GM21723 (cell line): ENCODE measurements at regions not wholly inside any gene's neighbourhood (a gene's known extent, or its start where the extent isn't known, plus 50 kb on each side); places are given as distances from the start of the nearest gene placed in this dataset.
"Not testable (repeated sequence)": the region's sequence is repeated elsewhere in the genome, so short reads cannot be mapped to it uniquely, and the experiment has no call there.

Experiments
- ATAC-seq: cut with Tn5 transposase; IDR thresholded peaks from one replicate; pipeline ENCODE4 v1.9.1; 2021; ENCODE audit warnings: mild to moderate bottlenecking, moderate library complexity; ENCODE audit not compliant: unreplicated experiment

DNA sequence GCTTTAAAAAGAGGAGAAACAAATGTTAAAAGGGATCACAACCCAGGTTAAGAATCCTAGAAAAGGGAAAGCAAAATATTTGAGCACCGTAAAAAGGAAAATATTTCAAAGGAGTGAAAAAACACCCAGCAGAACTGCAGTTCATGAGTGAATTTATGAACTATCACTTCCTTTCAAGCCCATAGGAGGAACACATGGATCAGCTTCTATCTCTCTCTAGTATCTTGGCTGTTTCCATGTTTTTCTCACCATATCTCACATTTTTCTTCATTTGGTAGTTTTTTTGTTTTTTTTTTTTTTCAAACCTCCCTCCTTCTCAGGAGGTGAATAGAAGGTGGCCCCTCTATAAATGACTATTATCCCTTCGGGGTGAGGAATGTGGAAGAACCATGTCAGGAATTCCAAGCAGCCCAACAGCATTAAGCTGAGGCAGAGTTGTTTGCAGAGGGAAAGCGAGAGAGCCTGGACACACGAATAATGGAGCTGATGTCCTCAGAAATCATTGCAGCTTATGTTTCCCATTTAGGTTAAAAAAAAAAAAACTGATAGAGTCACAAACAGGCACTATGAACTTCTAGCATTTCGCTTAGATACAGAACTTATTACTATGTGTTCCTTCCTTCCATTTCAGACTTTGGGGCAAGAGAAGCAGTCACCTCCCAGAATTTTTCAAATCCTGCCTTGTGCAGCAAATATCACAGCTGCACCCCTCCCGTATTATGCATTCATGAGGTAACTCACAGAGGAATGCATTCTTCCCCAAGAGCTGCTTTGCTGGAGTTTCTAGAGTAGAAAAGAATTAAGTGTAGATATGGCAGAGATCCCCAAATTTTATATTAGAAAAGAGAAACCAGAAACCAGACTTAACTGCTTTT is 315.6 kb downstream of the IRS1 start:
- no peak for ATAC-seq

DNA sequence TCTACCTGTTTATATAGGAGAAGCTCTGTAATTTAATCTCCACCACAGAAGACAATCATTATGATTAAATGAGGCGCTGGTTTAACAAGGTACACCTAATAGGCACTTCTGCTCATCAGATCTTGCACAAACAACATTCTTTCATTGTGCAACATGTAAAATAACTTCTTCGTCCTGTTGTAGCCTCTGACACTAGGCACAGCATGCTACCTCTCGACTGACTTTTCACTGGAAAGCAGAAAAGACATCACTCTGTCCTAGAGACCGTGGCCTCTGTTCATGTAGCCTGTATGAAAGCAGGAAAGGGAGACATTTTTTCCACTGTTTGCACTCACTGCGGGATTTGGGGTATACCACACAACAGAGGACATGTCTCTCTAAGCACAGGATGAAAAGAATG is 316.5 kb downstream of the IRS1 start:
- no peak for ATAC-seq

DNA sequence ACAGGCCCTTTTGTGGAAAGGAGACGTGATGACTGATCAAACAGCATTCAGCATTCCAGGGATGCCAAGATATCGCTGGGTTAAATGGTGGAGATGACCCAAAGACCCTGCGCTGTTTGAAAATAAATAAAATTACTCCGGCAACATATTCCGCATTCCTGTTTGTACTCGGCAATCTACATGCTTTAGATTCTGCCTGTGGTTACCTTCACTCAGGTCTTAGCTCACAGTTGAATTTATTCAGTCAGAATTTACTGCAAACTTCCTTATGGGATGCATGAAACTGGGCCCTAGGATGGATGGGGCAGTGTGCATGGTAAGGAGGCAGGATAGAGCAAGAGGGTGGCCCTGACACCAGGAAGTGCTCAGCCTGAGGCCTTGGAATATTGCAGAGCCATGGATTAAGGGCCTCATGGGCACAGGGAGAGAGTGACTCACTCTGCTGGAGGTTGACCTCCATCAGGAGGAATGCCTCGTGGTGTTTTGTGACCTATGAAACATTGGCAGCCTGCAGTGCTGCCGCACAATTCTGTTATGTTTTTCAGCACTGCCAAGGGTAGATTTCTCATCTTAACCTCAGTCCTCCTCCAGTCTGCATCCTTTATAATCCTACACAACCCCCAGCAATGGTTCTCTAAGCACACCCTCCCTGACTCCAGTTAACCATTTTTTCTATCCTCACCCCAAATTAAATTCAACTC is 321.4 kb downstream of the IRS1 start:
- no peak for ATAC-seq

GRCh38 chr2:226477221-226478108 is 322.2 kb downstream of the IRS1 start:
- ATAC-seq, result no peak

GRCh38 chr2:226475650-226476049 is 324.0 kb downstream of the IRS1 start:
- no peak for ATAC-seq

DNA sequence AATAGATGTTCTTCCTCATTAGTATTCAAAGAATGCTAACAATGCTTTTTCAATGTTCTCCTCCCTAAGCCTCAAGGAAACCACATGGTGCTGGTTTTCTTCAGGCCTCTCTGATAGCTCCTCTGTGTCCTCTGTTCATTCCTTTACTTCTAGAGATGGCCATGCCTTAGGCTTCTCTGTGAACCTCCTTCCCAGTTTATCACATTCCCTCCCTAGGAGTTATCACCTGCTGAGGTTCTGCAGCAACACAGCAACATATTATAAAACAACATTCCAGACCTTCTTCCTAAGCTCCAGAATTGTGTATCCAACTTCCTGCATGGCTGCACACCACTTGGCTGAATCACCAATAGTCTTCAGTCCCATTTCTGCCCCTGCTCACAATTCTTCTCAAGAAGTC is 325.5 kb downstream of the IRS1 start:
- no peak for ATAC-seq

DNA sequence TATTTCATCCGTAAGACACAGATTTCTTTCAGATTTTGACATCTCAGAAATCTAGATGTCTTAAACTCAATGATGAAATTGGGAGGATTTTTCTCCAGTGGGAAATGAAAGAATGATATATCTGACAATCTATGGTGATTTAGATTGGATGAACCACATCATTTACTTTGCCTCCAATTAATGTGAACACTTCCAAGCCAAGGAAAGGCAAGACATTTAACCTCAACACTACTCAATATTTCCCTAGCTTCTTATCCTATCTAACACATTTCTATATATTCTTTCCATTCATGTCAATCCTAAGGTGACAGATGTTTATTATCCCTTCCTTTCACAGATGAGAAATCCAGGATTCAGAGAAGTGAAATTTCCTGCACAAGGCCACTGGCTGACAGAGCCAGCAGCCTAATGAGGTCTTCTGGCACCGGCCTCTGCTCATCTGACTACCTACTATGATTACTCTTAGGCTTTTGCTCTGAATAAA is 327.6 kb downstream of the IRS1 start:
- ATAC-seq, result no peak

GRCh38 chr2:226467633-226468032 is 332.0 kb downstream of the IRS1 start:
- no peak for ATAC-seq

DNA sequence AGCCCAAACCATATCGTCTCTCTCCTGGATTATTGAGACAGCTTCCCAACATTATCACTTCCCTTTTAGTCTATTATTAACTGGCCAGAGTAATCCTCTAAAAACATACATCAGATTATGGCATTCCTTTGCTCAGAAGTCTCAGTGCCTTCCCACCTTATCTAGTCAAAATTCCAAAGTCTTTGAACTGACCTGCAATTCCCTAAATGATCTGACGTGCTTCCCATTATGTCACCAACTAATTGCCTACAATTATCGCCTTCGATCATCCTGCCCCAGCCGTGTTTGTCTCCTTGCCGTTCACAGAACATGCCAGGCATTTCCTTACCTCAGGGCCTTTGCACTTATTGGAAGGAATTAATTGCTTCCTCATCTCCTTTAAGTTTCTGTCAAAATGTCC is 332.4 kb downstream of the IRS1 start:
- no peak for ATAC-seq

GRCh38 chr2:226466589-226466988 is 333.0 kb downstream of the IRS1 start:
- ATAC-seq, result no peak

DNA sequence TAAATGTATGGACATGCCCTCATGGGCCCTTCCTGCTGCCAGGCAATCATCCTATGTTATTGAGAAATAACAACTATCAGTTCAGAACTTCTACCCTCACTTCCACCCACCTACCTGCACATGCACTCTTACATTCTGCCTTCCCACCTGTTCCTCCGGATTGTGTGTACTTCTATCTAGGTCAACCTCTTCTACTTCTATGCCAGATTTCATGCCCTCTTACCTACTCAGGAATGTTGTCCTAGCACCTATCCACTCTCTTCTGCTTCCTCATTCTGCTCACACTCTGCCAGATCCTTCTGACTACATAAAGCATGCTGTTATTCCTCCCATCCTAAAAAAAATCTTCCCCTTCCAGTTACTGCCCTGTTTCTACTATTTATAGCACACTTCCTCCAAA is 333.5 kb downstream of the IRS1 start:
- no peak for ATAC-seq

DNA sequence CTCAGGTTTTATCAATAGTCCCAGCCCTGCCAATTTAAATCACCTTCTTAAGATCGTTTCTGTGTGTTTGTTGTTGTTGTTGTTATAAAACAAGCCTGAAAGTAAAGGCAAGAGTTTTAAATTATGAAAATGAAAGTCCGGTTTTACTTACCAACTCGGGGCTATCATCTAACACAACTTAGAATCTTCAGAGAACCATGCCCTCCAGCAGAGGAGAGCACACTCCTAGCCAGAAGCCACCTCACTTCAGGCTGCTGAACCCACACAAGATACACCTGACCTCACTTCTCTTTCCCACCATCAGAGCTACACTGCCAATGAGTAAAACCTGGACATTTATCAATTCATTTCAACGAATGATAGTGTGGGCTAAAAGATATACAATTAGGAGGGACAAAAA is 335.2 kb downstream of the IRS1 start:
- ATAC-seq, result no peak

- no peak for ATAC-seq
These were observed 336.5 kb downstream of the IRS1 start for GRCh38 chr2:226463154-226463553.

DNA sequence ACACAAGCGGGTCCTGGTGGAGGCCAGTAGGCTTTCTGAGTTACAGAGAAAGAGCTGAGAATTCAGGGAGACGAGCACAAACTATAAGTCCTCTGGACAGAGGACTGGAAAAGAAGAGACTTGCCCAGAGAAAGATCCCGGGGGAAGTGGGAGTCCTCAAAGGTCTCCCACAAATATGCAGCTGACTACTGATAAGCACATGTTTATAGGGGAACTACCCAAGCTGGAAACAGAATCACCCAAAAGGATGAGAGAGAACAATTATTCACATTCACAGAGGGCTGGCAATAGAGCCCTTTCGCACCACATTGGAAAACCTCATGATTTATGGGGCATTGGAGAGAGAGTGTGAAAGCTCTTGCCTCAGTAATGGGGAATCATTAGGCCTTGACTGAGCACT is 337.6 kb downstream of the IRS1 start:
- no peak for ATAC-seq

GRCh38 chr2:226456144-226456543 is 343.5 kb downstream of the IRS1 start:
- ATAC-seq, result not testable (repeated sequence)

- no peak for ATAC-seq
These were observed 346.9 kb downstream of the IRS1 start for GRCh38 chr2:226452768-226453167.

GRCh38 chr2:226451486-226451885 is 348.1 kb downstream of the IRS1 start:
- no peak for ATAC-seq

GRCh38 chr2:226450141-226450540 is 349.5 kb downstream of the IRS1 start:
- no peak for ATAC-seq

DNA sequence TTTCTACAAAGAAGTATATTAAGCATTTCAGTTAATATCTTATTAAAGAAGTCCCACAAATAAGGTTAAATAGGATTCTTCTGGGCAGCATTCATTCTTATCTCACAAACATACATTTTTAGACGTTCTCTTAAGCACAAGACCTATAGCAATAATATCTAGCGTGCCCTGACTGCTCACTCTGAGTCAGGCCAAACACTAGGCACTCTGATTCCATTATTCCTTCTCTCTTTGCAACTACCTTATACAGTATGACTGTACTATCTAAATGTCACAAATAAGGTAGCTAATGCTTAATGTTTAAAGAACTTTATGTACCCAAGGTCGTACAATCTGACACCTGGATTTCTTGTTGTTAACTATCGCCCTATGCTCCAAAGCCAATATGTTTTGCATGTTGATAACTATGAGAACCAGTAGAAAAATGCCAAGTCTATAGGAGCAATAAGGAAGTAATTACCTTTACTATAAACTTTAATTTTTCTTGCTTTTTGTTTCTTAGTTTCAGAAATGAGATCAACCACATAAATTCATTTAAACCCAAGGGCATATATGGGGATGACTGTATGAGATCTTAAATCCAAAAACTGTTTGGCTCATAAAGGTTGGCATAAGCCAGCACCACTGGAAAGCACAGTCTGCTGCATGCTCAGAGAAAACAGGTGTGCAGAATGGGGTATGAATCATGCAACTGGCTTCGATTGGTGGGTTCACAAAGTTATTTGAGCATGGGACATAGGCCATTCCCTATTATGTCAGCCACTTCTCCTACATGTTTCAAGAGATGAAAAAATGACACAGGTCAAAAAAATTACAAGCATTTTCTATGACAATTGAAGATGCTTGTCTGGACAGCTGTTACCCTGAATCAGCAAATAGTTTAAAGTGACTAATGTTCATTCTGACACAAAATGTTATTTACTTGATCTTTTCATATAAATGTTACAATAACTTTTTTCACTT is 352.0 kb downstream of the IRS1 start:
- ATAC-seq, result no peak

GRCh38 chr2:226446406-226447001 is 353.1 kb downstream of the IRS1 start:
- no peak for ATAC-seq
